NCI-H345 treated with DMSO at 0.1 percent for 48 hours (cell line): ENCODE measurements at regions not wholly inside any gene's neighbourhood (a gene's known extent, or its start where the extent isn't known, plus 50 kb on each side); places are given as distances from the start of the nearest gene placed in this dataset.
"Not testable (repeated sequence)": the region's sequence is repeated elsewhere in the genome, so short reads cannot be mapped to it uniquely, and the experiment has no call there.

Experiments
- DNase-seq: peaks from one replicate; lab custom pipeline; 2025; ENCODE audit not compliant: unreplicated experiment; lab: John Stamatoyannopoulos, UW

GRCh38 chr9:30519166-30519565 lies 1865.3 kb upstream of the ACO1 start:
- DNase-seq, result no peak

GRCh38 chr9:30519756-30520155 lies 1864.7 kb upstream of the ACO1 start:
- DNase-seq, result no peak

DNA sequence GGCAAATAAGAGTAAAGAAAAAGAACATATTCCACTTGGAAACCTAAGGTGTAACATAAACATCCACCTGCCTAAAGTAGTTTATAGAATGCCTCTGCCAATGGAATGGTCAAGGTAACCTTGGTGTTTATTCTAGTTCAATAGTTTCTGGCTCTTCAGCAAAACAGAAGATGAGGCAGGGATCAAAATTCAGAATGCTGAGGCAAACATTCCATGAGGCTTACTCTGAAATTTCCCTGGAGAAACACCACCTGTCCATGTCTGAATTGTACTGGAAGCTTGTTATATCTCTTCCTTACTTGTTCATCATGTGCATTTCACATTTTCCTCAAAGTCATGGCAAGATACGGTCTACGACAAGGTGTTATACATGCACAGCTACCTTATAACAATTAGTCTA lies 1862.4 kb upstream of the ACO1 start:
- no peak for DNase-seq

- DNase-seq, result no peak
Measured at GRCh38 chr9:30522486-30522885, 1862.0 kb upstream of the ACO1 start.

DNA sequence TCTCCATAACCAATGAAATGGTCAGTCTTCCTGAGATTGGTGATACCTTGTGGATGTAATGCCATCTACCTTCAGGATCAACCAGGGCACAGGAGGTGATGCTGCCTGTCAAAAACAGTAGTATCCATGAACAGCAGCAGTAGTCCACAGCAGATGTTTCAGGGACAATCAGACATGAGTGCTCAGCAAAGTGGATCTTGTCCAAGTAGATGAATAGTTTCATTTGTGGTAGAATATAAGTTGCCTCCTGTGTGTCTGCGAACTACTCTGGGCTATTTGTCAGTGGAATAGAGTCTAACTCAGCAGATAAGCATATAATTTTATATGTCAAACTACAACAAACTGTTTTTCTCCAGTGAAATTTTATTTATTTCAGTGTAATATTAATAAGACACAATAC lies 1860.1 kb upstream of the ACO1 start:
- no peak for DNase-seq

- DNase-seq, result no peak
Measured at GRCh38 chr9:30534455-30534854, 1850.0 kb upstream of the ACO1 start.

DNA sequence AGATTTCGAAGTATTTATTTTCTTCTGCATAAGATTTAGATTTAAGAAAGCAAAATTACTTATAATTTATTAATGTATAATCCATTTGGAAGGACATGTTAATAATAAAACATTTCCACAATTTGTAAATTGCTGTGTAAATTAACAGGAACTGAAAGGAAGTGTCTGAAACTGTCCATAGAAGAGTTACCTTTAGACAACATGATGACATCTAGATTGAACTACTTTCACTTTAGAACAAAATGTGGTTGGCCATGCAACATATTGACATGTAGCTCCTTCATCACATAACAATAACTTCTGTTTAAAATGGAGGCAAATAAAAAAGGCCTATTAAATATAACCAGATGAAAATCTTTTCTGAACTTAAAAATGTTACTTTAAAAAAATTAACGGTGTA lies 1849.5 kb upstream of the ACO1 start:
- DNase-seq, result no peak

- DNase-seq, result no peak
Measured at GRCh38 chr9:30536494-30536893, 1847.9 kb upstream of the ACO1 start.

- not testable (repeated sequence) for DNase-seq
Measured at GRCh38 chr9:30539696-30540095, 1844.7 kb upstream of the ACO1 start.

DNA sequence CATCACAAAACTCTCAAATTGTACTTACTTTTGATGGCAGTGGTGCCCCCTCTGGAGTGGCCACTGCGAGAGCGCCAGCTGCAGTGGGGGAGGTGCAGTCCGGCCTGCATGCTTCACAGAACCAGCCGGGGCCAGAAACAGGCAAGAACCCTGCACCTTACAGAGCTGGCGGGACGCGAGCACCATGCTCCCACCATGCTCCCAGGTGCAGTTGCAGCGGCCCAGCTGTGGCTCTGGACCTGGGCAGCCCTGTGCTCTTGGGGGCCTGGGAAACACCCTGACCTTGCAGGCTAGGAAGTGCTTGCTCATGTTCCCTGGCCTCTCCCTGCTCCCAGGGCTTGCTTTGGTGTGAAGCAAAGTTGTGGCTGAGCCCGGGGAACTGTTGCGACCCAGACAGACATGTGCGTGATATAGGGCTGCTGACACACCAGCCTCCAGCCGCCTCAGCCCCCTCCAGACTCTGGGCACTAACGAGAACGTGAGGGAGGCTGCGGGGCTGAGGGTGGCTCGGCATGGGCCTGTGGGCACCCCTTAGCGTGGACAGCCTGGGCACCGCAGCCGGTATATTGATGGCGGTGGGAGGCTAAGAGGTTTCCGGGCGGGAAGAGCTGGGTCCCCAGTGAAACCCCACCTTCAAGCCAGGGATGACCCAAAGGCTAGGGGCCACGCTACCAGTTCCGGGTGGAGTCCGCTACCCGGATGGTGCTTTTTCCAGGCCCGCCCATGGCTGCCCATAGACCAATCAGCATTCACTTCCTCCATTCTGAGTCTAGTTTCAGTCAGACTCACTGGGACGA lies 1809.9 kb upstream of the ACO1 start:
- no peak for DNase-seq

GRCh38 chr9:30575218-30575617 lies 1809.2 kb upstream of the ACO1 start:
- no peak for DNase-seq

DNA sequence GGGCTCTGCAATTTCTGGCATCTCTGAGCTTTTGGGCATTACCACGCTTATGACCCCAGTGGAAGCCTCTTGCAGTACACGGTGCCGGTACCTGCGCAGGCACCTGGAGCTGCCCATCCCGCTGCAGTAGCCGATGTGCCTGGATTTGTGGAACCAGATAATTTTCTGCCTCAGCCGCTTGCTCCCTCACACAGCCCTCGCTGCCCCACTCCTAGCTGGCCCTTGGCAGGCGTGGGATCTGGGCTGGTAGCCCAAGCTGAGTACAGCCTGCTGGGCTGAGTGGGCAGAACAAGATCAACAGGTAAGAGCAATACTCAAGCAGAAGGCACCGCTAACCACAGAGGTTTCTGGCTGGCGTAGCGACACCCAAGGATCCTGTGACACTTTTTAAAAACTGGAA lies 1808.8 kb upstream of the ACO1 start:
- DNase-seq, result no peak

GRCh38 chr9:30579810-30580209 lies 1804.6 kb upstream of the ACO1 start:
- no peak for DNase-seq

GRCh38 chr9:30582240-30582639 lies 1802.2 kb upstream of the ACO1 start:
- DNase-seq, result no peak

- DNase-seq, result no peak
Measured at GRCh38 chr9:30584559-30584958, 1799.9 kb upstream of the ACO1 start.

- DNase-seq, result no peak
Measured at GRCh38 chr9:30591461-30591860, 1793.0 kb upstream of the ACO1 start.

- DNase-seq, result no peak
Measured at GRCh38 chr9:30597608-30598007, 1786.8 kb upstream of the ACO1 start.

- DNase-seq, result no peak
Measured at GRCh38 chr9:30605936-30606335, 1778.5 kb upstream of the ACO1 start.

- no peak for DNase-seq
Measured at GRCh38 chr9:30609713-30610112, 1774.7 kb upstream of the ACO1 start.

GRCh38 chr9:30616782-30617181 lies 1767.7 kb upstream of the ACO1 start:
- DNase-seq, result not testable (repeated sequence)

DNA sequence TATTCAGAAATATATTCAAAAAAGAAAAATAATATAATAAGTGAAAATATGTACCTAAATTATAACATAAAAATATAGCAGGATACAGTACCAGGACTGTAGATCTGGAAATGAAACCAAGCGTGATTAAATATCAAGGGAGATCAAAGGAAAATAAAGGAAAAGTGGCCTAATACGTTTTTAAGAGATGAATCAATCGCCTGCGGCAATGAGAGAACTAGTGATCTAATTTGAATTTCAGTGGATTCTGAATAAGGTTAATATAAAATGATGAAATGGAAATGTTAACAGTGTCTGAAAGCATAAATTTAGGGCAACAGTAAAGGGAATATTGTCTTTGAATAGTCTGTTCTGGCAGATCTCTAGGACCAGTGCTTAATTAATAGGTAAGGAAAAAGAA lies 1761.9 kb upstream of the ACO1 start:
- DNase-seq, result no peak

GRCh38 chr9:30628915-30629567 lies 1755.4 kb upstream of the ACO1 start:
- DNase-seq, result no peak

- DNase-seq, result no peak
Measured at GRCh38 chr9:30630459-30630858, 1754.0 kb upstream of the ACO1 start.
